B cell (primary cell): ENCODE measurements at regions not wholly inside any gene's neighbourhood (a gene's known extent, or its start where the extent isn't known, plus 50 kb on each side); places are given as distances from the start of the nearest gene placed in this dataset.

Source experiments
- EZH2 ChIP-seq: IDR thresholded peaks from 2 replicates; pipeline ENCODE4 v1.6.1; 2012; ENCODE audit warnings: borderline replicate concordance, low read depth, mild to moderate bottlenecking, moderate library complexity, low read length; ENCODE audit not compliant: insufficient read depth, poor library complexity, severe bottlenecking
- TF ChIP-seq, protein P1 (sequence below): fragments of 200-600 bp; IDR thresholded peaks from one replicate; pipeline ENCODE4 v1.8.0; 2022; ENCODE audit warnings: antibody characterized with exemption, mild to moderate bottlenecking

DNA sequence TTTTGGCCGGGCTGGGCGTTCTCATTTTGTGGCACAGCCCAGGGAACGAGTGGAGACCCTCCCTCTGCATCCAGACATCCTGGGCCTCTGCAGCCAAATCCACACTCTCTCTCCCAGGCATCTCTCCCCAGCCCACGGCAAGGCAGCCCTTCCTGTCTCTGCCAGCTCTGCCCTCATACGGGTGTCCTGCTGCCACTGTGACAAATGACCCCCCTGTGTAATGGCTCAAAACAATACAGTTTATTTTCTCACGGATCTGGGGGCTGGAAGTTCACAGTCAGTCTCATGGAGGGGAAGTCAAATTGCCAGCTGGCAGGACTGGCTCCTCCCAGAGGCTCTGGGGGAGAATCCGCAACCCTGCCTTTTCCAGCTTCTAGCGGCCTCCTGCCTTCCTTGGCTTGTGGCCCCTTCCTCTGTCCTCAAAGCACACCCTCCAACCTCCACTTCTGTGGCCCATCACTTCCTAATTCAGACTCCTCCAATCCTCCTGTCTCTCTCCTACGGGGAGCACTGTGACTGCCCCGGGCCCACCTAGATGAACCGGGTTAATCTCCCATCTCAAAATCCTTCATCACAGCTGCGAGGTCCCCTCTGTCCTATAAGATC lies 70.2 kb upstream of the COL5A1 start:
- TF ChIP-seq, protein P1, sequence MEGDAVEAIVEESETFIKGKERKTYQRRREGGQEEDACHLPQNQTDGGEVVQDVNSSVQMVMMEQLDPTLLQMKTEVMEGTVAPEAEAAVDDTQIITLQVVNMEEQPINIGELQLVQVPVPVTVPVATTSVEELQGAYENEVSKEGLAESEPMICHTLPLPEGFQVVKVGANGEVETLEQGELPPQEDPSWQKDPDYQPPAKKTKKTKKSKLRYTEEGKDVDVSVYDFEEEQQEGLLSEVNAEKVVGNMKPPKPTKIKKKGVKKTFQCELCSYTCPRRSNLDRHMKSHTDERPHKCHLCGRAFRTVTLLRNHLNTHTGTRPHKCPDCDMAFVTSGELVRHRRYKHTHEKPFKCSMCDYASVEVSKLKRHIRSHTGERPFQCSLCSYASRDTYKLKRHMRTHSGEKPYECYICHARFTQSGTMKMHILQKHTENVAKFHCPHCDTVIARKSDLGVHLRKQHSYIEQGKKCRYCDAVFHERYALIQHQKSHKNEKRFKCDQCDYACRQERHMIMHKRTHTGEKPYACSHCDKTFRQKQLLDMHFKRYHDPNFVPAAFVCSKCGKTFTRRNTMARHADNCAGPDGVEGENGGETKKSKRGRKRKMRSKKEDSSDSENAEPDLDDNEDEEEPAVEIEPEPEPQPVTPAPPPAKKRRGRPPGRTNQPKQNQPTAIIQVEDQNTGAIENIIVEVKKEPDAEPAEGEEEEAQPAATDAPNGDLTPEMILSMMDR, result no peak
- TF ChIP-seq EZH2, result no peak
